Stomach (tissue), 8 donors: ENCODE measurements at regions not wholly inside any gene's neighbourhood (a gene's known extent, or its start where the extent isn't known, plus 50 kb on each side); places are given as distances from the start of the nearest gene placed in this dataset.

Experiments
- DNase-seq, 2 donors: peaks; one replicate each; pipeline versions ENCODE4 v3.0.0 to v3.0.0-alpha.2; 2013 to 2019
- H3K27ac ChIP-seq, 5 donors: fragments of 200-600 bp in 4 of 5; sonication (generic) in 4 of 5; one replicate each; pipeline ENCODE4 v1.5.1; 2013 to 2019; ENCODE audit warnings: mild to moderate bottlenecking in 1 of 5, moderate library complexity in 1 of 5
- H3K27me3 ChIP-seq, 3 donors: fragments of 200-600 bp; sonication (generic); one replicate each; pipeline ENCODE4 v1.5.1; 2017 to 2019; ENCODE audit warnings: mixed run types in 1 of 3
- H3K36me3 ChIP-seq, 4 donors: fragments of 200-600 bp; sonication (generic); 1 replicate in 3 of 4; 2 replicates in 1 of 4; pipeline ENCODE4 v1.5.1; 2016 to 2019
- H3K4me1 ChIP-seq, 4 donors: fragments of 200-600 bp; sonication (generic); one replicate each; pipeline ENCODE4 v1.5.1; 2016 to 2019
- H3K4me3 ChIP-seq, 4 donors: fragments of 200-600 bp; sonication (generic) in 3 of 4; one replicate each; pipeline ENCODE4 v1.5.1; 2016 to 2019; ENCODE audit warnings: mild to moderate bottlenecking in 1 of 4
- H3K9me3 ChIP-seq, 4 donors: fragments of 200-600 bp; sonication (generic); one replicate each; pipeline ENCODE4 v1.5.1; 2016 to 2019
- EP300 ChIP-seq: sonication (generic); formaldehyde crosslinking; IDR thresholded peaks from one replicate; pipeline ENCODE4 v1.6.1; 2017; ENCODE audit warnings: antibody characterized with exemption
- POLR2A ChIP-seq, 4 donors: fragments of 450-650 bp; IDR thresholded peaks; one replicate each; pipeline ENCODE4 v1.6.1; 2016; ENCODE audit warnings: antibody characterized with exemption in 4 of 4, control low read depth in 2 of 4, mild to moderate bottlenecking in 1 of 4, moderate library complexity in 1 of 4
- POLR2AphosphoS5 ChIP-seq, 3 donors: sonication (generic); formaldehyde crosslinking; IDR thresholded peaks; one replicate each; pipeline ENCODE4 v1.6.1; 2016; ENCODE audit warnings: antibody characterized with exemption in 3 of 3
- WGBS, 5 donors: extraction: QIAGEN DNeasy Blood & Tissue Kit in 3 of 5; methylation state at CpG; one replicate each; pipeline versions ENCODE4 v1.1.5 to v1.1.7; 2013 to 2018; 5-methylcytosine and 5-hydroxymethylcytosine counted together
- intact Hi-C: fragments of 100-400 bp; cut with DNase I; formaldehyde crosslinking; loops from one replicate; pipeline ENCODE4 v1.15.1; 2023; ENCODE audit warnings: low total_unique reads
- TF ChIP-seq, protein P1 (sequence below), 7 experiments: fragments of 450-650 bp in 4 of 7; fragments of 200-600 bp in 3 of 7; sonication (generic) in 3 of 7; IDR thresholded peaks; one replicate each; pipeline ENCODE4 v1.5.1; 2016 to 2019; ENCODE audit warnings: antibody characterized with exemption in 7 of 7, control low read depth in 2 of 7, mild to moderate bottlenecking in 1 of 7
- donor health status: healthy with polysubstance abuse.
- donor health status: Bipolar disorder and iron deficiency.
- donor health status: healthy.

GRCh38 chrY:19621756-19622155 is 122.8 kb downstream of the KDM5D start:
- no peak overlapping the region for H3K27ac ChIP-seq

DNA sequence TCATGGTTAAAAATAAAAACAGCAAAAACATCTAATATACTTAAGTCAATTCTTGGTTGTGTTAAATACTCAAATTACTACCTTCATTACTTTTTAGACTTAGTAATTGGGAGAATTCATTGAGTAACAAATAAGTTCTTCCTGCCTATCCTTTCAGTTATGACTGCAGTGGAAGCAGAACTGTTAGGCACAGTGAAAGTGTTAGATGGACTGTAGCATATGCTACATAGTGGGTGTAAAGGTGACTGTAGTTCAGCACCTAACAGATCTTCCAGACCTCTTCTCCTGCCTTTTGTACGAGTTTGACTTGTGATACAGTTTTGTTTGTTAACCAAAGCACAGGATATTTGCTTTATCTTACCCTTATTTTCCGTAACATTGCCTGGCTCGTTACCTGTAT is 143.4 kb downstream of the KDM5D start:
- 55 to 77% (median 77%) methylated on average over 3 of the region's 3 CpGs; no CpG with 5 or more reads in 2 of the 5 donors for WGBS, 5 donors
- Histone ChIP-seq H3K4me1 (no peaks in the 10 kb centered on the region), H3K27ac (no peak overlapping the region), H3K27me3 (no peaks in the 10 kb centered on the region), H3K36me3 (peaks cover 0 to 10% (median 0%) of the 10 kb centered on the region in 4 donors), H3K4me3 (no peak overlapping the region), H3K9me3 (no peaks in the 10 kb centered on the region)
- TF ChIP-seq EP300 (no peak), POLR2A (IDR thresholded peaks at IDR 0.05) (no peak), POLR2AphosphoS5 (IDR thresholded peaks at IDR 0.05) (no peak)
- TF ChIP-seq, protein P1, sequence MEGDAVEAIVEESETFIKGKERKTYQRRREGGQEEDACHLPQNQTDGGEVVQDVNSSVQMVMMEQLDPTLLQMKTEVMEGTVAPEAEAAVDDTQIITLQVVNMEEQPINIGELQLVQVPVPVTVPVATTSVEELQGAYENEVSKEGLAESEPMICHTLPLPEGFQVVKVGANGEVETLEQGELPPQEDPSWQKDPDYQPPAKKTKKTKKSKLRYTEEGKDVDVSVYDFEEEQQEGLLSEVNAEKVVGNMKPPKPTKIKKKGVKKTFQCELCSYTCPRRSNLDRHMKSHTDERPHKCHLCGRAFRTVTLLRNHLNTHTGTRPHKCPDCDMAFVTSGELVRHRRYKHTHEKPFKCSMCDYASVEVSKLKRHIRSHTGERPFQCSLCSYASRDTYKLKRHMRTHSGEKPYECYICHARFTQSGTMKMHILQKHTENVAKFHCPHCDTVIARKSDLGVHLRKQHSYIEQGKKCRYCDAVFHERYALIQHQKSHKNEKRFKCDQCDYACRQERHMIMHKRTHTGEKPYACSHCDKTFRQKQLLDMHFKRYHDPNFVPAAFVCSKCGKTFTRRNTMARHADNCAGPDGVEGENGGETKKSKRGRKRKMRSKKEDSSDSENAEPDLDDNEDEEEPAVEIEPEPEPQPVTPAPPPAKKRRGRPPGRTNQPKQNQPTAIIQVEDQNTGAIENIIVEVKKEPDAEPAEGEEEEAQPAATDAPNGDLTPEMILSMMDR (IDR thresholded peaks at IDR 0.05), result no peak
- intact Hi-C loops, result no loop called here
- no peak for DNase-seq

More at GRCh38 chrY:19621756-19622155, 122.8 kb downstream of the KDM5D start:
- no peak for TF ChIP-seq POLR2AphosphoS5 (IDR thresholded peaks at IDR 0.05)
- TF ChIP-seq, protein P1 (IDR thresholded peaks at IDR 0.05), result no peak
- TF ChIP-seq POLR2A (IDR thresholded peaks at IDR 0.05), result no peak
- no peak for TF ChIP-seq EP300
- Histone ChIP-seq H3K27me3 (no peaks in the 10 kb centered on the region), H3K4me3 (no peak overlapping the region), H3K36me3 (no peaks in the 10 kb centered on the region), H3K9me3 (no peaks in the 10 kb centered on the region), H3K4me1 (no peaks in the 10 kb centered on the region)
- no peak for DNase-seq
- intact Hi-C loops, result no loop called here

GRCh38 chrY:19600711-19601110 is 143.8 kb downstream of the KDM5D start:
- no peaks in the 10 kb centered on the region for H3K27me3 ChIP-seq
- H3K4me1 ChIP-seq, result no peaks in the 10 kb centered on the region
- peaks cover 0 to 10% (median 0%) of the 10 kb centered on the region in 4 donors for H3K36me3 ChIP-seq
- DNase-seq, result no peak
- TF ChIP-seq POLR2AphosphoS5 (IDR thresholded peaks at IDR 0.05), result no peak
- no peak overlapping the region for H3K27ac ChIP-seq
- intact Hi-C loops, result no loop called here
- H3K4me3 ChIP-seq, result no peak overlapping the region
- WGBS, 5 donors, result 75 to 90% (median 87%) methylated on average over 3 of the region's 3 CpGs; no CpG with 5 or more reads in 2 of the 5 donors
- no peaks in the 10 kb centered on the region for H3K9me3 ChIP-seq

DNA sequence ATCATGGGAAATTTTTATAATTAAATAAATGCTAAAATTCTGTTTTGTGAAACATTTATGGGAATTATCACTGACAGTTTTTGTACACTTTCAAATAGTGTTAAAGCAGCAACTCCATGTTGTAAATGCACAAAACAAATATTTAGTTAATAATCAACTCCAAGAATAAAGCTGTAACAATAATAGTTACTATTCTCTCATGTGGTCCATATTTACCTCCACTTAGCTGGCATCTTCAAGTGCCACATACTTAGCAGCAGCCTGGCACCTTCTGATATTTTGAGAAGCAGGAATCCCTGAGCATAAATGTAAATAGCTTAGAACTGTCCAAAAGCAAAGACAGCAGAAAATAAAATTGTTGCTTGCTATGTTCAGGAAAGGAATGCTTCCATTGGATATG is 154.3 kb downstream of the KDM5D start:
- Histone ChIP-seq H3K36me3 (peaks cover 0 to 18% (median 0%) of the 10 kb centered on the region in 4 donors), H3K27me3 (no peaks in the 10 kb centered on the region), H3K4me1 (no peaks in the 10 kb centered on the region), H3K9me3 (no peaks in the 10 kb centered on the region), H3K27ac (no peak overlapping the region), H3K4me3 (no peak overlapping the region)
- no peak for TF ChIP-seq EP300
- TF ChIP-seq POLR2A (IDR thresholded peaks at IDR 0.05), result no peak
- no peak for DNase-seq
- intact Hi-C loops, result no loop called here

DNA sequence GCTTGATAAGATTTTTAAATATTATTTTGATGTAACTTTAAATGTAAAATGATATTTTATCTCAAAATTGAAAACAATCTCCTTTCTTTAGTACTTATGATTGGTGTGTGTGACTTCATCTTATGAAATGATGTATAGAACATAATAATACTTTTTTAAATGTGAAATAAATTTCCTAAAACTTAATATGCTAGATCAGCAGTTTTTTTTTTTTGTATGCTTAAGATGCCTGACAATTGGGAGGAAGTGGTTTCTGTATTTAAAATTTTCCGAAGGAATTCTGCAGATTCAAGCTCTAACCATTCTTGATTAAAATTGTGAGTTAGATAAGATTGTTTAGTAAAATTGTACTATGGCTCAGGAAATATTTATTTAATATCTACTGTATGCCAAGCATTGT is 154.9 kb downstream of the KDM5D start:
- TF ChIP-seq, protein P1 (IDR thresholded peaks at IDR 0.05), result no peak
- TF ChIP-seq POLR2A (IDR thresholded peaks at IDR 0.05) (no peak), POLR2AphosphoS5 (IDR thresholded peaks at IDR 0.05) (no peak), EP300 (no peak)
- Histone ChIP-seq H3K36me3 (peaks cover 0 to 18% (median 0%) of the 10 kb centered on the region in 4 donors), H3K9me3 (no peaks in the 10 kb centered on the region), H3K27me3 (no peaks in the 10 kb centered on the region), H3K4me3 (no peak overlapping the region), H3K4me1 (no peaks in the 10 kb centered on the region), H3K27ac (no peak overlapping the region)
- intact Hi-C loops, result no loop called here
- DNase-seq, result no peak
- 43 to 58% (median 52%) methylated on average over 1 of the region's 1 CpG; no CpG with 5 or more reads in 2 of the 5 donors for WGBS, 5 donors
